ENCODE measurements at regions not wholly inside any gene's neighbourhood (a gene's known extent, or its start where the extent isn't known, plus 50 kb on each side); places are given as distances from the start of the nearest gene placed in this dataset.

GRCh38 chr20:60677819-60678218, 574.2 kb upstream of the CDH4 start:
- H3K4ac ChIP-seq (ENCODE audit: low read depth, low read length), result no peak overlapping the region
- BruUV-seq (replicated peaks), result no TSS peak
- in situ Hi-C loops (cut with MboI; ENCODE audit: low sequenced_read_pairs), result no loop called here

More at GRCh38 chr20:60677819-60678218, 574.2 kb upstream of the CDH4 start:
- Histone ChIP-seq H2BK5ac (ENCODE audit: low read depth, low read length, poor library complexity, severe bottlenecking) (no peak overlapping the region), H3K9me1 (ENCODE audit: insufficient read depth, low read length) (no peaks in the 10 kb centered on the region), H3K27me3 (ENCODE audit: control insufficient read depth, insufficient read depth, low read length) (no peaks in the 10 kb centered on the region), H3K9ac (ENCODE audit: low read depth, low read length) (no peak overlapping the region), H3K56ac (ENCODE audit: extremely low read depth, insufficient read depth, low read length) (no peak overlapping the region), H3K23ac (ENCODE audit: low read depth, low read length) (no peak overlapping the region), H2BK15ac (ENCODE audit: low read depth, low read length) (no peak overlapping the region), H3K4me2 (ENCODE audit: low read depth, low read length) (no peak overlapping the region), H2AK9ac (replicated peaks; ENCODE audit: low read depth, low read length, poor library complexity) (no peak overlapping the region), H4K91ac (ENCODE audit: insufficient read depth, low read depth, low read length) (no peak overlapping the region), H4K8ac (ENCODE audit: low read depth in 2 of 2, low read length in 2 of 2) (no peak overlapping the region), H3K36me3 (ENCODE audit: control insufficient read depth, insufficient read depth, low read length) (no peaks in the 10 kb centered on the region), H3K4me1 (ENCODE audit: control insufficient read depth, insufficient read depth, low read length) (no peaks in the 10 kb centered on the region), H2AFZ (replicated peaks; ENCODE audit: low read length, poor library complexity) (no peak overlapping the region), H3K27ac (ENCODE audit: insufficient read depth, low read length) (no peak overlapping the region), H2BK120ac (ENCODE audit: low read depth, low read length) (no peak overlapping the region), H3K18ac (ENCODE audit: low read depth, low read length) (no peak overlapping the region), H4K20me1 (ENCODE audit: insufficient read depth, low read length) (no peaks in the 10 kb centered on the region), H3K4me3 (ENCODE audit: insufficient read depth, low read depth, low read length) (no peak overlapping the region), H2AK5ac (ENCODE audit: low read depth, low read length) (no peak overlapping the region), H4K5ac (ENCODE audit: low read depth, low read length) (no peak overlapping the region), H3K9me3 (ENCODE audit: control insufficient read depth, insufficient read depth, low read length) (peaks cover 14% of the 10 kb centered on the region), H2BK20ac (ENCODE audit: low read depth, low read length) (no peak overlapping the region), H3K79me1 (ENCODE audit: low read depth in 1 of 2, low read length in 2 of 2) (no peaks in the 10 kb centered on the region), H3K14ac (replicated peaks; ENCODE audit: low read depth, low read length) (no peak overlapping the region)
- CTCF ChIA-PET, result no interaction called here
- WGBS, 2 experiments (ENCODE audit: extremely low coverage in 2 of 2, insufficient read length in 1 of 2), result no CpG with 5 or more reads among the region's 1 CpG
- DNase-seq, result no peak
- POLR2A ChIA-PET (ENCODE audit: unreplicated experiment), result no interaction called here
- TF ChIP-seq USF2 (IDR thresholded peaks at IDR 0.05; ENCODE audit: low read depth, low read length) (no peak), RFX5 (IDR thresholded peaks at IDR 0.05; ENCODE audit: low read depth, low read length) (no peak), BHLHE40 (IDR thresholded peaks at IDR 0.05; ENCODE audit: low read depth, low read length) (no peak)
- dilution Hi-C loops (cut with HindIII; ENCODE audit: low sequenced_read_pairs, unreplicated experiment), result no loop called here
- intact Hi-C loops (cut with micrococcal nuclease), result no loop called here
- no peak for ATAC-seq (ENCODE audit: low read depth)
